HG03108 (cell line): ENCODE measurements at regions not wholly inside any gene's neighbourhood (a gene's known extent, or its start where the extent isn't known, plus 50 kb on each side); places are given as distances from the start of the nearest gene placed in this dataset.

ENCODE experiments used
- ATAC-seq: cut with Tn5 transposase; IDR thresholded peaks from one replicate; pipeline ENCODE4 v1.9.1; 2021; ENCODE audit warnings: moderate library complexity; ENCODE audit not compliant: unreplicated experiment

DNA sequence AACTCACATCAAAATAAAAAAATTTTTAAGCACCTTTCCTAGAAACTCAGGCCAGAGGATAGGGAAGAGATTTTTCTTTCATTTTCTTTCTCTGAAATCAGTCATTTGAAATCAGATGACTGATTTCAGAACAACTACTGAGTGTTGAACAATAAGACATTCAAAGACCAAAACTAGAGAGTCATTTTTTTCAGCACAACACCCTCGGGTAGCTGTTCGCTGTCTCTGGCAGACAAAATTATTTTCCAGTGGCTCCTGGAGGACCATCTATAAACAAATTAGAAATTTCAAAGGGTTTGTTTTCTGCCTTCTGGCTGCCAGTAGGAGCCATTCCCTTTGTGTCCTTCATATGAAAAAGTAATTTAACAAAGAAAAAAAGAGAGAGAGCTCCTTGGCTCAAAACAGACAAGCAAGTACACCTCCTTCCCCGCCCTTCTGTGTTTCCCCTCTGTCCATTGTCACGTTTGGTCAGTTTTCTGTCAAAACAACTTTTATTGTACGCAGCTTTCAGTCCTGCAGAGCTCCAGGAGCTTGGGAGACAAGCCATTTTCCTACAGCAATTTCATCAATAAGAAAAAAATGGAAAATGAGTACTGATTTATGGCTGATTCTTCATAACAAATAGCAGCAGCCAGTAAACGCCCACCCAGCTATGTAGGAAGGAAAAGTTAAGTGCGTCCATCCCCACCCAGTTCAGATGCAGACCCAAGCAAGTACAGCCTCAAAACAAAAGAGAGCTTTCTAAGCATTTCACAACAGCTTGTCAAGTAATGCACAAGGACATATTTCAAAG lies 405.2 kb downstream of the ZNF608 start:
- no peak for ATAC-seq

GRCh38 chr5:124337996-124338395 lies 408.4 kb downstream of the ZNF608 start:
- ATAC-seq = no peak

GRCh38 chr5:124333298-124333979 lies 413.0 kb downstream of the ZNF608 start:
- ATAC-seq = no peak

GRCh38 chr5:124332273-124332672 lies 414.2 kb downstream of the ZNF608 start:
- ATAC-seq = no peak

- no peak for ATAC-seq
Measured at GRCh38 chr5:124330595-124331220, 415.7 kb downstream of the ZNF608 start.

- ATAC-seq = no peak
Measured at GRCh38 chr5:124328201-124328600, 418.2 kb downstream of the ZNF608 start.

GRCh38 chr5:124318661-124319060 lies 427.8 kb downstream of the ZNF608 start:
- ATAC-seq = no peak

- ATAC-seq = no peak
Measured at GRCh38 chr5:124317451-124317850, 429.0 kb downstream of the ZNF608 start.

GRCh38 chr5:124315741-124316415 lies 430.6 kb downstream of the ZNF608 start:
- no peak for ATAC-seq

GRCh38 chr5:124310453-124310852 lies 436.0 kb downstream of the ZNF608 start:
- ATAC-seq = no peak

DNA sequence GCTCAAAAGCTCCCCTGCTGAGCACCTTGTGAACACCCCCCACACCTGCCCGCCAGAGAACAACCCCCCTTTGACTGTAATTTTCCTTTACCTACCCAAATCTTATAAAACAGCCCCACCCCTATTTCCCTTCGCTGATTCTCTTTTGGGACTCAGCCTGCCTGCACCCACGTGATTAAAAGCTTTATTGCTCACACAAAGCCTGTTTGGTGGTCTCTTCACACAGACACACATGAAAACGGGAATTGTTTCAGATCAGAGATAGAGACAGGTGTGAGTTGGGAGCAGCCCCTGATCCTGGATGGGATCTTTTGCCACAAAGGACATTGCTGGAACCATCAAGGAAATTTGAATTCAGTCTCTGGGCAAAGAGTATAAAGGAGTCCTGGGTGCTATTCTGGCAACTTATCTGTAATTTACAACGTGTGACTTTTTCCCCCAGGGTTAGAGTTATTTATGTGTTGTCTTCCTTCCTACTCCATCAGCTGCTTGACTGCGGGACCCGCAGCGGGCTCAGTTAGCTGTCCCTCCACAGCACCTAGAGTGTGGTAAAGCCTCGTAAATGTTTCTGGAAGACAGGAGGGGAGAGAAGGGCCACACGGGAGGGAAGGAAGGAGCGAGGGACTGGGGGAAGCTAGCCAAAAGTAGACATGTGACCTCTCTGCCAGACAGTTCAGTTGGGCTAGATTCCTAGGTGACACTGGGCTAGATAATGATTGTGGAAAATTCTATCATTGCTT lies 437.0 kb downstream of the ZNF608 start:
- ATAC-seq = no peak

- ATAC-seq = no peak
Measured at GRCh38 chr5:124303366-124303765, 443.1 kb downstream of the ZNF608 start.

- ATAC-seq = no peak
Measured at GRCh38 chr5:124302533-124302932, 443.9 kb downstream of the ZNF608 start.

DNA sequence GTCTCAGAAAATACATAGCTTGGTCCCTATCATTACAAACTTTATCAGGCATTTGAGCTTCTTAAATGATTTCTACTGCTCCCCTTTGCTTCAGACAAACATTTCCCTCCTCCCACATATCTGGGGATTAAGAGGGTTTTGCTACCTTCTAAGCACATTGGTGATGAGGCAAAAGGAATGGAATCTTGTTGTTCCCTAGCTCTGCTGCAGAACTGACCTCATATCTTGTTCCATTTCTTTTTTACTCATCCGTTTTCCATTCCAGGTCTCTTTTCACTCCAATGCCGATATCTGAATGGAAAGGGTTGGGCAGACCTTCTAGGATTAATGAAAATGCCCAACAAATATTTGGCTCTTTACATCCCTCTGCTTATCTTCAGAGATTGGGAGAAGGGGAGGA lies 444.6 kb downstream of the ZNF608 start:
- ATAC-seq = no peak

DNA sequence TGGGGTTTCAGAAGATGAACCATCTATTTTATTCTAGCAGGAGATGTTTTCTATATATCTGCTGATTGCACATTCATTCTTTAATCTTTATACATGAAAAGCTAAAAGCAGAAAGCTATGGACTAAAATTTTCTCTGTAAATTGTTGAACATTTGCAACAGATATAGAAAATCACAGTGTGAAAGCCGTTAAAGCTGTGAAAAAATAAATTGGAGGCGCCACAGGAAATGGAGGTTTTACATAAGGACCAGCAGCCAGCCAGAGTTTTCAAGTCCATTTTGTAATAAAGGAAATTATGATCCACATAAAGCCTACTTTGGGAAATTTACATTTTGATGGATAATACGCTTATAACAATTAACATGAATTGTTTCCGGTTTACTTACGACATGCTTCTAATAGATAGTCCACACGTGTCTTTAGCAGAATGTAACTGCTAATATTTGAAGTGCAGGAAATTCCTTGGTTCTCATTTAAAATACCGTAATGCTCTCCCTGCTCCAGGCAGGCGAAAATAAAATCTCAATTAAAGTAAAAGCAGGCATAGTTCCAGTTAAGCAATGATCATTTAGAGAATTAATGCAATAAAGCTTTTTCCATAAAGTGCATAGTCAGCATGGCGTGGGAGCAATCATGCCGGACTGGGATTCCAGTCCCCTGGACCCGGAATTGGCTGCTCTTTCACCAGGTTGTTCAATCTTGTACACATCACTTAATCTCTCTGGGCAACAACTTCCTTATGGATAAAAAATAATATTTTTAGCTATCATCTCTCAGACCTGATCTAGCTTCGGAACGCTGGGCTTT lies 445.4 kb downstream of the ZNF608 start:
- ATAC-seq = no peak

- no peak for ATAC-seq
Measured at GRCh38 chr5:124297826-124298225, 448.6 kb downstream of the ZNF608 start.

DNA sequence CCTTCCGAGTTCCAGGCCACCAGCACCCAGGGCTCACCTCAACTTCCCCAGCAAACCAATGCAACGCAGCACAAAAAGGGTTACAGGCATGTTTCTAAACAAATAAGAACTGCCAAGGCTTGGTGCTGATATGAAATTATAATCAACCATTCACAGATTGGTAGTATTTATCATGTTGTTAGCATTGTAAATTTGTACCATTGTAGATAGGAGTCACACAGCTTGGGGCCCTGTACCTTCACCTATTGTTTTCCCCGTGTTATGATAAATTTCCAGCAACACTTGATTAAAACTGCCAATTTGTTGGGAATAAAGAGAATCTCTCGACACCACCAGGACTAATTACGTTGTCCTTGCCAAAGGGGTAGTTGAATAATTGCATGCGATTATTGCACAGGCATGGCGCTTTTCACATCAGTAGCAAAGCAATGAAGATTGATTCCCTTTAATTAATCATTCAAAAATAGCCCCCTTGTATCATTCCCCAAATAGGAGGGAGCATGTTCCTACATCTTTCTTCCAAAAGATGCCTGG lies 454.1 kb downstream of the ZNF608 start:
- no peak for ATAC-seq

GRCh38 chr5:124289641-124290311 lies 456.7 kb downstream of the ZNF608 start:
- ATAC-seq = no peak

- ATAC-seq = no peak
Measured at GRCh38 chr5:124289130-124289529, 457.3 kb downstream of the ZNF608 start.
